ENCODE measurements at regions not wholly inside any gene's neighbourhood (a gene's known extent, or its start where the extent isn't known, plus 50 kb on each side); places are given as distances from the start of the nearest gene placed in this dataset.
"Not testable (repeated sequence)": the region's sequence is repeated elsewhere in the genome, so short reads cannot be mapped to it uniquely, and the experiment has no call there.

- Mint-ChIP-seq H3K27ac (no peak overlapping the region), H3K9me3 (no peaks in the 10 kb centered on the region), H3K4me1 (no peaks in the 10 kb centered on the region), H3K27me3 (no peaks in the 10 kb centered on the region), H3K36me3 (ENCODE audit: low read depth) (no peaks in the 10 kb centered on the region), H3K4me3 (no peak overlapping the region)
- no peak for TF ChIP-seq CTCF (IDR thresholded peaks at IDR 0.05)
- no peak for ATAC-seq (ENCODE audit: low read depth)
- intact Hi-C loops (cut with micrococcal nuclease), result no loop called here
- no peak for DNase-seq
- ChIA-PET POLR2A (no interaction called here), CTCF (no interaction called here)
Measured at GRCh38 chrX:96591421-96591820, 93.2 kb upstream of the DIAPH2 start.

- intact Hi-C loops (cut with micrococcal nuclease); H3K27me3 Mint-ChIP-seq: not testable (repeated sequence)
Measured at GRCh38 chrX:96597847-96598246, 86.8 kb upstream of the DIAPH2 start.

GRCh38 chrX:96611619-96612362, 72.9 kb upstream of the DIAPH2 start:
- ATAC-seq (ENCODE audit: low read depth), result no peak
- DNase-seq, result no peak
- Mint-ChIP-seq H3K4me1 (no peaks in the 10 kb centered on the region), H3K9me3 (no peaks in the 10 kb centered on the region), H3K36me3 (ENCODE audit: low read depth) (no peaks in the 10 kb centered on the region), H3K27ac (no peak overlapping the region), H3K27me3 (no peaks in the 10 kb centered on the region), H3K4me3 (no peak overlapping the region)
- no peak for TF ChIP-seq CTCF (IDR thresholded peaks at IDR 0.05)
- CTCF ChIA-PET, result no interaction called here
- POLR2A ChIA-PET, result no interaction called here
- intact Hi-C loops (cut with micrococcal nuclease), result no loop called here

More at GRCh38 chrX:96597847-96598246, 86.8 kb upstream of the DIAPH2 start:
- POLR2A ChIA-PET; CTCF ChIA-PET; H3K4me1 Mint-ChIP-seq; H3K36me3 Mint-ChIP-seq (ENCODE audit: low read depth); DNase-seq; ATAC-seq (ENCODE audit: low read depth); H3K27ac Mint-ChIP-seq; H3K9me3 Mint-ChIP-seq; H3K4me3 Mint-ChIP-seq: not testable (repeated sequence)

- Mint-ChIP-seq H3K4me1 (no peaks in the 10 kb centered on the region), H3K4me3 (no peak overlapping the region), H3K27me3 (no peaks in the 10 kb centered on the region), H3K36me3 (ENCODE audit: low read depth) (no peaks in the 10 kb centered on the region), H3K9me3 (peaks cover 6% of the 10 kb centered on the region), H3K27ac (no peak overlapping the region)
- intact Hi-C loops (cut with micrococcal nuclease), result no loop called here
- ChIA-PET POLR2A (no interaction called here), CTCF (no interaction called here)
- no peak for ATAC-seq (ENCODE audit: low read depth)
- TF ChIP-seq CTCF (IDR thresholded peaks at IDR 0.05), result no peak
- DNase-seq, result no peak
Measured at GRCh38 chrX:96615448-96615847, 69.2 kb upstream of the DIAPH2 start.

DNA sequence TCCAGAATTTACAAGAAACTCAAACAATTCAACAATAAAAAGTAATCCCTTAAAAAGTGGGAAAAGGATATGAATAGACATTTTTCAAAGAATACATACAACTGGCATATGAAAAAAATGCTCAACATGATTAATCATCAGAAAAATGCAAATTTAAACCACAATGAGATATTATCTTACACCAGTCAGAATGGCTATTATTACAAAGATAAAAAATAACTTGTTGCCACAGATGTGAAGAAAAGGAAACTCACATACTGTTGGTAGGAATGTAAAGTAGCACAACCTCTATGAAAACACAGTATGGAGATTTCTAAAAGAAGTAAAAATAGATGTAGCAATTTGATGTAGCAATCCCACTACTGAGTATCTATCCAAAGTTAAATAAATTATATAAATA, 65.1 kb upstream of the DIAPH2 start:
- H3K27me3 Mint-ChIP-seq, result no peaks in the 10 kb centered on the region
- no peaks in the 10 kb centered on the region for H3K4me1 Mint-ChIP-seq
- no peaks in the 10 kb centered on the region for H3K36me3 Mint-ChIP-seq (ENCODE audit: low read depth)
- no peak for TF ChIP-seq CTCF (IDR thresholded peaks at IDR 0.05)
- ATAC-seq (ENCODE audit: low read depth) (no peak), DNase-seq (no peak)
- intact Hi-C loops (cut with micrococcal nuclease), result no loop called here
- H3K9me3 Mint-ChIP-seq, result peaks cover 6% of the 10 kb centered on the region
- no peak overlapping the region for H3K4me3 Mint-ChIP-seq
- POLR2A ChIA-PET, result no interaction called here
- CTCF ChIA-PET, result no interaction called here
- H3K27ac Mint-ChIP-seq, result no peak overlapping the region

GRCh38 chrX:96621811-96622210, 62.8 kb upstream of the DIAPH2 start:
- no peaks in the 10 kb centered on the region for H3K4me1 Mint-ChIP-seq
- no peaks in the 10 kb centered on the region for H3K36me3 Mint-ChIP-seq (ENCODE audit: low read depth)
- no peak overlapping the region for H3K27ac Mint-ChIP-seq
- ATAC-seq (ENCODE audit: low read depth), result no peak
- ChIA-PET CTCF (no interaction called here), POLR2A (no interaction called here)
- H3K27me3 Mint-ChIP-seq, result no peaks in the 10 kb centered on the region
- DNase-seq, result no peak
- peaks cover 6% of the 10 kb centered on the region for H3K9me3 Mint-ChIP-seq
- no peak for TF ChIP-seq CTCF (IDR thresholded peaks at IDR 0.05)
- intact Hi-C loops (cut with micrococcal nuclease), result no loop called here
- H3K4me3 Mint-ChIP-seq, result no peak overlapping the region

Data from activated B cell treated with CpG ODN at 0.5 μM for 24 hours (primary cell).